GM12865 (cell line): ENCODE measurements at regions not wholly inside any gene's neighbourhood (a gene's known extent, or its start where the extent isn't known, plus 50 kb on each side); places are given as distances from the start of the nearest gene placed in this dataset.

Experiments
- DNase-seq: peaks from one replicate; pipeline ENCODE4 v3.0.0; 2010; ENCODE audit warnings: low read depth
- H3K4me3 ChIP-seq: 2 replicates; pipeline ENCODE4 v1.5.1; 2011; ENCODE audit warnings: mild to moderate bottlenecking, low read depth, low read length, control low read depth
- CTCF ChIP-seq: IDR thresholded peaks from 2 replicates; pipeline ENCODE4 v1.5.1; 2011; ENCODE audit warnings: low read length, control low read depth, low read depth, inconsistent platforms; ENCODE audit not compliant: insufficient read depth; ENCODE audit errors: missing control alignments

DNA sequence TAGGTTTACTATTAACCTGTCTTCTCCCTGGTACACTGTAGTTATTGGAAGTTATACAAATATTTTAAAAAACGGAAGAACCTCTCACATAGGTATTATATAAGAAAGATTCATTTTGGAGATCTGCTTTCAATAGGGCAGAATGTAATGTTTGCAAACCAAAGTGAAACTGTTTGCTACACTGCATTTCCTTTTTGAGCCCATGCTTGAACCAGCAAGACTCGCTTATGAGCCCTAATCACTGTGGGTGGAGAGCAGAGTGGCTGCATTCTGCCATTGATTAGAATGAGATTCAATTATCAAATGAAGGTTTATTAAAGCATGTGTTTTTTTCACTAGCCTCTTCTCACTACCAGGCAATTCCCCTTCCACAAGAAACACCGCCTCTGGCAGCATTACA is 589.7 kb downstream of the CDH11 start:
- TF ChIP-seq CTCF = no peak
- no peak for DNase-seq
- H3K4me3 ChIP-seq = no peak overlapping the region

DNA sequence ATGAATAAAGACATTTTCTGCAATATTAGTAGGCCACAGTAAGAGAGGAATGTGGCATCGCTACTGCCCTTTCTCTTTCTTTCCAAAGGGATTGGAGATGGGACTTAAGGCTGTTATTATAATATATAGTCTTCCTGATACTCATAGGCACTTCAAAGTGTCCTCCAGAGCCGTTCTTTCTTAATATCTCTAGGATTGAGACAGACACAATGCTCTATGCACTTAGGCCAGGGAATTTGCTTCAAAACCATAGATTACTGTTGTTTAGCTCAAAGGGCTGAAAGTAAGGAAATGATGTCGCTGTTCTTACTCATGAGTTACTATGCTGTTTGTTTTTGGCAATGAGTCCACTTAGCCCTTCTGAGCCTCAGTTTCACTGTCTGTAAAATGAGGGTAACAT is 590.5 kb downstream of the CDH11 start:
- TF ChIP-seq CTCF = no peak
- no peak overlapping the region for H3K4me3 ChIP-seq
- no peak for DNase-seq

- DNase-seq = no peak
- TF ChIP-seq CTCF = no peak
- no peak overlapping the region for H3K4me3 ChIP-seq
Measured at GRCh38 chr16:64522548-64522947, 599.3 kb downstream of the CDH11 start.

DNA sequence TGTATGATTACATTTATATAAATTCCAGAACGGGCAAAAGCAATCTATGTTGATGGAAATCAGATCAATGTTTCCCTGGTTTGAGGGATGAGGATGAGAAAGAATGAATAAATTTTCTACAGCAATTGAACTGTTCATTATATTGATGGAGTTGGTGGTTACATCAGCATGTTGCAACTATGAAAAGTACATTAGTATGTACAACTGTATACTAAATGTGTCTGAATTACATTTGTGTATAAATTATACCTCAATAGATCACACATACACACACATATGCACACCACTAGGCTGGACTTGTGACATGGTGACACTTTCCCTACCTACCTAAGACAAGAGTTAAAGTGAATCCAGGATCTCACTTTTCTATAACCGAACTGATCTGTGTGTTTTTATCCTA is 608.0 kb downstream of the CDH11 start:
- H3K4me3 ChIP-seq = no peak overlapping the region
- no peak for DNase-seq

DNA sequence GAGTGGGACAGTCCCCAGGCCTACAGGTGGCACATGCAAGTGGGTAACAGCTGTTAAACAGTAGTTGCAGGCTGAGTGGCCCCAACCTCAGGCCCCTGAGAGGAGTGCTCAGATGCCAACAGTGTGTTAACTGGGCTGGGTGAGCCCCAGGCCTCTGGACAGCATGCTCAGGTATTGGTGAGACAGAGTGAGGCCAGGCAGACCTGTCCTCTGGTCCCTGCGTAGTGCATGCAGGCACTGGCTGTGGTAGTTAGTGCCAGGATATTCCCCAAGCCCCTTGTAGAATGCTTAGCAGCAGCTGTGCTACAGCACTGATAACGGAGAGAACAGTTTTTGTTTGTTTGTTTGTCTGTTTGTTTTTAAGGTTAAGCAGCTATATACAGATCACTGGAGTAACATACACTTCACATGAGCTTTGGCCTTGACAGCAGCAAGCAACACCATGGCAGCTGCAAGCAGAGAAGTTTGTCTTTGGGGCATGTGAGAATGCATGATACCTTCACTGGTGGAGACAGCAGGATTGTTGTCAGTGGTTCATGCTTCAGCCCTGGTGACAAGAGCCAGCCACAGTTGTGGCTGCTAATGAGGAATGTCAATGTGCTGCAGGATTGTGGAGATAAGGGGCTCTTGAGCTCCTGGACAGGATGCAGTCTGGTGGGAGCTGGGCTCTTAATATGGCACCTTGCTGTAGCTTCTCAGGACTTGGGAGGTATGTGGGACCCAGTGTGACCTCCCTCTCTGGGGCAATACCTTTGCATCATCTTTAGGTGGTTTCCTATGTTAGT is 614.4 kb downstream of the CDH11 start:
- TF ChIP-seq CTCF = no peak
- no peak overlapping the region for H3K4me3 ChIP-seq
- DNase-seq = no peak

More for the DNA sequence above, 608.0 kb downstream of the CDH11 start:
- no peak for TF ChIP-seq CTCF

- no peak for TF ChIP-seq CTCF
- no peak overlapping the region for H3K4me3 ChIP-seq
- DNase-seq = no peak
Measured at GRCh38 chr16:64499211-64499610, 622.7 kb downstream of the CDH11 start.

GRCh38 chr16:64498363-64498762 is 623.5 kb downstream of the CDH11 start:
- no peak for TF ChIP-seq CTCF
- H3K4me3 ChIP-seq = no peak overlapping the region
- no peak for DNase-seq
